Osteoblast (primary cell): ENCODE measurements at regions not wholly inside any gene's neighbourhood (a gene's known extent, or its start where the extent isn't known, plus 50 kb on each side); places are given as distances from the start of the nearest gene placed in this dataset.

Experiments used
- DNase-seq: peaks from one replicate; pipeline ENCODE4 v3.0.0; 2011; ENCODE audit warnings: low spot score, mixed read lengths; ENCODE audit not compliant: insufficient read length; ENCODE audit errors: missing footprints
- H2AFZ ChIP-seq: 2 replicates; pipeline ENCODE4 v1.6.0; 2011; ENCODE audit warnings: mild to moderate bottlenecking, low read length
- H3K27ac ChIP-seq: 2 replicates; pipeline ENCODE4 v1.5.1; 2011; ENCODE audit warnings: mild to moderate bottlenecking, low read depth, low read length, moderate library complexity
- H3K27me3 ChIP-seq: 2 replicates; pipeline ENCODE4 v1.6.0; 2012; ENCODE audit warnings: mild to moderate bottlenecking, control low read depth, inconsistent platforms, low read length, moderate library complexity; ENCODE audit not compliant: insufficient read depth
- H3K36me3 ChIP-seq: 2 replicates; pipeline ENCODE4 v1.5.1; 2011; ENCODE audit warnings: mild to moderate bottlenecking, low read length, control low read depth, moderate library complexity; ENCODE audit not compliant: insufficient read depth
- H3K4me1 ChIP-seq: 2 replicates; pipeline ENCODE4 v1.5.1; 2011; ENCODE audit warnings: mild to moderate bottlenecking, low read length, control low read depth, moderate library complexity; ENCODE audit not compliant: insufficient read depth
- H3K4me2 ChIP-seq: 2 replicates; pipeline ENCODE4 v1.6.0; 2011; ENCODE audit warnings: mild to moderate bottlenecking, low read length; ENCODE audit not compliant: insufficient read depth
- H3K4me3 ChIP-seq: fragments of 200-600 bp; sonication (generic); 3 replicates; pipeline ENCODE4 v1.5.1; 2012; ENCODE audit warnings: mild to moderate bottlenecking, low read length, inconsistent platforms; ENCODE audit not compliant: insufficient read depth
- H3K79me2 ChIP-seq: 2 replicates; pipeline ENCODE4 v1.6.0; 2012; ENCODE audit warnings: mild to moderate bottlenecking, low read length, control low read depth, inconsistent platforms; ENCODE audit not compliant: insufficient read depth
- H3K9me3 ChIP-seq: 2 replicates; pipeline ENCODE4 v1.5.1; 2011; ENCODE audit warnings: low read depth, low read length, control low read depth
- H4K20me1 ChIP-seq: 2 replicates; pipeline ENCODE4 v1.6.0; 2012; ENCODE audit warnings: mild to moderate bottlenecking, low read length, control low read depth; ENCODE audit not compliant: insufficient read depth
- CTCF ChIP-seq: IDR thresholded peaks from 2 replicates; pipeline ENCODE4 v1.5.1; 2011; ENCODE audit warnings: mild to moderate bottlenecking, low read depth, low read length, moderate library complexity; ENCODE audit errors: extremely low read depth

GRCh38 chr6:21958428-21958827 is 338.4 kb downstream of the PRL start:
- Histone ChIP-seq H2AFZ (no peak overlapping the region), H3K4me3 (no peak overlapping the region), H4K20me1 (no peaks in the 10 kb centered on the region), H3K4me2 (no peak overlapping the region), H3K79me2 (no peaks in the 10 kb centered on the region), H3K36me3 (no peaks in the 10 kb centered on the region), H3K27me3 (no peaks in the 10 kb centered on the region), H3K4me1 (peaks cover 2% of the 10 kb centered on the region), H3K27ac (no peak overlapping the region), H3K9me3 (no peaks in the 10 kb centered on the region)
- no peak for TF ChIP-seq CTCF
- DNase-seq = peak; percentile 21

GRCh38 chr6:21961226-21961625 is 335.6 kb downstream of the PRL start:
- no peak for TF ChIP-seq CTCF
- no peak for DNase-seq
- H4K20me1 ChIP-seq = no peaks in the 10 kb centered on the region

GRCh38 chr6:21965016-21965415 is 331.8 kb downstream of the PRL start:
- H3K4me1 ChIP-seq = no peaks in the 10 kb centered on the region
- H3K9me3 ChIP-seq = no peaks in the 10 kb centered on the region
- no peak for TF ChIP-seq CTCF
- no peaks in the 10 kb centered on the region for H3K79me2 ChIP-seq
- DNase-seq = no peak
- no peaks in the 10 kb centered on the region for H3K36me3 ChIP-seq
- H3K4me3 ChIP-seq = no peak overlapping the region
- H3K27ac ChIP-seq = no peak overlapping the region
- no peaks in the 10 kb centered on the region for H3K27me3 ChIP-seq
- H2AFZ ChIP-seq = no peak overlapping the region
- no peaks in the 10 kb centered on the region for H4K20me1 ChIP-seq
- no peak overlapping the region for H3K4me2 ChIP-seq

More at GRCh38 chr6:21961226-21961625, 335.6 kb downstream of the PRL start:
- Histone ChIP-seq H3K36me3 (no peaks in the 10 kb centered on the region), H3K79me2 (no peaks in the 10 kb centered on the region), H3K4me3 (no peak overlapping the region), H3K4me2 (no peak overlapping the region), H3K27me3 (no peaks in the 10 kb centered on the region), H3K27ac (no peak overlapping the region), H3K4me1 (no peaks in the 10 kb centered on the region), H2AFZ (no peak overlapping the region), H3K9me3 (no peaks in the 10 kb centered on the region)

- Histone ChIP-seq H3K36me3 (no peaks in the 10 kb centered on the region), H3K9me3 (no peaks in the 10 kb centered on the region), H2AFZ (no peak overlapping the region), H4K20me1 (no peaks in the 10 kb centered on the region), H3K27ac (no peak overlapping the region), H3K4me2 (no peak overlapping the region), H3K4me3 (no peak overlapping the region), H3K4me1 (no peaks in the 10 kb centered on the region), H3K79me2 (no peaks in the 10 kb centered on the region), H3K27me3 (no peaks in the 10 kb centered on the region)
- TF ChIP-seq CTCF = no peak
- DNase-seq = no peak
Measured at GRCh38 chr6:21965953-21966539, 330.8 kb downstream of the PRL start.
